Loucy (cell line): ENCODE measurements at regions not wholly inside any gene's neighbourhood (a gene's known extent, or its start where the extent isn't known, plus 50 kb on each side); places are given as distances from the start of the nearest gene placed in this dataset.

Experiments
- H2AFZ ChIP-seq: fragments of 200-600 bp; sonication (generic); 2 replicates; pipeline ENCODE4 v1.6.0; 2016; ENCODE audit warnings: antibody characterized with exemption, mild to moderate bottlenecking, low read length, moderate library complexity
- H3F3A ChIP-seq: fragments of 200-600 bp; 2 replicates; pipeline ENCODE4 v1.6.0; 2016; ENCODE audit warnings: antibody characterized with exemption, low read depth, mild to moderate bottlenecking
- H3K27me3 ChIP-seq: fragments of 200-600 bp; sonication (generic); 2 replicates; pipeline ENCODE4 v1.6.1; 2014; ENCODE audit warnings: low read length, mild to moderate bottlenecking; ENCODE audit not compliant: insufficient read depth, poor library complexity, severe bottlenecking
- H3K36me3 ChIP-seq: fragments of 200-600 bp; sonication (generic); 2 replicates; pipeline ENCODE4 v1.6.1; 2016; ENCODE audit warnings: low read length; ENCODE audit not compliant: insufficient read depth
- H3K4me1 ChIP-seq: fragments of 200-600 bp; sonication (generic); 2 replicates; pipeline ENCODE4 v1.5.1; 2014; ENCODE audit warnings: low read length, mild to moderate bottlenecking; ENCODE audit not compliant: insufficient read depth, poor library complexity, severe bottlenecking
- H3K4me2 ChIP-seq: fragments of 200-600 bp; sonication (generic); 2 replicates; pipeline ENCODE4 v1.6.0; 2014; ENCODE audit warnings: antibody characterized with exemption, low read length, low read depth, mild to moderate bottlenecking; ENCODE audit not compliant: poor library complexity, severe bottlenecking
- H3K4me3 ChIP-seq: fragments of 200-600 bp; sonication (generic); 2 replicates; pipeline ENCODE4 v1.5.1; 2014; ENCODE audit warnings: low read length, mild to moderate bottlenecking, mixed read lengths; ENCODE audit not compliant: poor library complexity, severe bottlenecking
- H3K79me2 ChIP-seq: fragments of 200-600 bp; sonication (generic); 2 replicates; pipeline ENCODE4 v1.6.1; 2014; ENCODE audit warnings: low read length; ENCODE audit not compliant: insufficient read depth
- H3K9ac ChIP-seq: fragments of 200-600 bp; sonication (generic); 2 replicates; pipeline ENCODE4 v1.6.0; 2014; ENCODE audit warnings: mild to moderate bottlenecking, low read depth, low read length, moderate library complexity; ENCODE audit not compliant: poor library complexity, severe bottlenecking
- H3K9me2 ChIP-seq: fragments of 200-600 bp; sonication (generic); replicated peaks from 2 replicates; pipeline ENCODE4 v1.6.1; 2016; ENCODE audit warnings: low read depth, low read length, mixed read lengths
- H3K9me3 ChIP-seq: fragments of 200-600 bp; sonication (generic); 2 replicates; pipeline ENCODE4 v1.6.1; 2014; ENCODE audit warnings: mild to moderate bottlenecking, antibody characterized with exemption, low read length, low read depth; ENCODE audit not compliant: insufficient read depth
- H4K20me1 ChIP-seq: fragments of 200-600 bp; sonication (generic); 2 replicates; pipeline ENCODE4 v1.6.0; 2014; ENCODE audit warnings: antibody characterized with exemption, low read length, mild to moderate bottlenecking; ENCODE audit not compliant: insufficient read depth, poor library complexity, severe bottlenecking
- EZH2phosphoT487 ChIP-seq: fragments of 200-600 bp; IDR thresholded peaks from 2 replicates; pipeline ENCODE4 v1.6.1; 2018; ENCODE audit warnings: antibody characterized with exemption, mild to moderate bottlenecking, moderate library complexity, borderline replicate concordance
- TF ChIP-seq, protein P1 (sequence below): fragments of 200-600 bp; sonication (generic); conservative IDR thresholded peaks from 2 replicates; pipeline ENCODE4 v1.5.1; 2014; ENCODE audit warnings: mild to moderate bottlenecking, antibody characterized with exemption, low read length

- Histone ChIP-seq H2AFZ (no peak overlapping the region), H4K20me1 (no peaks in the 10 kb centered on the region), H3K4me2 (no peak overlapping the region), H3K36me3 (no peaks in the 10 kb centered on the region), H3K9me3 (no peaks in the 10 kb centered on the region), H3K27me3 (no peaks in the 10 kb centered on the region), H3K4me3 (no peak overlapping the region), H3K9ac (no peak overlapping the region), H3F3A (no peaks in the 10 kb centered on the region), H3K4me1 (no peaks in the 10 kb centered on the region), H3K9me2 (no peaks in the 10 kb centered on the region), H3K79me2 (no peaks in the 10 kb centered on the region)
- TF ChIP-seq, protein P1, sequence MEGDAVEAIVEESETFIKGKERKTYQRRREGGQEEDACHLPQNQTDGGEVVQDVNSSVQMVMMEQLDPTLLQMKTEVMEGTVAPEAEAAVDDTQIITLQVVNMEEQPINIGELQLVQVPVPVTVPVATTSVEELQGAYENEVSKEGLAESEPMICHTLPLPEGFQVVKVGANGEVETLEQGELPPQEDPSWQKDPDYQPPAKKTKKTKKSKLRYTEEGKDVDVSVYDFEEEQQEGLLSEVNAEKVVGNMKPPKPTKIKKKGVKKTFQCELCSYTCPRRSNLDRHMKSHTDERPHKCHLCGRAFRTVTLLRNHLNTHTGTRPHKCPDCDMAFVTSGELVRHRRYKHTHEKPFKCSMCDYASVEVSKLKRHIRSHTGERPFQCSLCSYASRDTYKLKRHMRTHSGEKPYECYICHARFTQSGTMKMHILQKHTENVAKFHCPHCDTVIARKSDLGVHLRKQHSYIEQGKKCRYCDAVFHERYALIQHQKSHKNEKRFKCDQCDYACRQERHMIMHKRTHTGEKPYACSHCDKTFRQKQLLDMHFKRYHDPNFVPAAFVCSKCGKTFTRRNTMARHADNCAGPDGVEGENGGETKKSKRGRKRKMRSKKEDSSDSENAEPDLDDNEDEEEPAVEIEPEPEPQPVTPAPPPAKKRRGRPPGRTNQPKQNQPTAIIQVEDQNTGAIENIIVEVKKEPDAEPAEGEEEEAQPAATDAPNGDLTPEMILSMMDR = no peak
- no peak for TF ChIP-seq EZH2phosphoT487
These were observed 1166.8 kb upstream of the CITED2 start for GRCh38 chr6:140541288-140541687.

DNA sequence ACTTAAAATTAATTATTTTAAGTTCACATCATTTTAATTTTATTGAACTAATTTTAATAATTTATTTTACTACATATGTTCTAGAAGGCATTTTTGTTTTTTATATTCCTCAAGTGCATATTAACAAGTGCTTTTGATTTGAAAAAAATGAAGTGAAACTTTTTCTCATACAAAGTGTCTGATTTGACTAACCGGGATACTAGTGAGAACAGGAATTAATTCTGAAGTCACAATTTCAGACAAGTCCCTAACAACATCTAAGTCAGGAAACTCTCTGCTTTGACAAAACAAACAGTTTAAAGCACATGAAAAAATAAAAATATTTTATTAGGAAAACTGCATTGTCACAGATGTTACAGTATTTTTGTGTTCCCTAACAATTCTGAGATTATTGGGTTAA lies 1166.3 kb upstream of the CITED2 start:
- TF ChIP-seq, protein P1 = no peak
- TF ChIP-seq EZH2phosphoT487 = no peak
- no peak overlapping the region for H3K4me2 ChIP-seq
- H3K36me3 ChIP-seq = no peaks in the 10 kb centered on the region
- H2AFZ ChIP-seq = no peak overlapping the region
- H3K9me2 ChIP-seq = no peaks in the 10 kb centered on the region
- no peaks in the 10 kb centered on the region for H3F3A ChIP-seq
- no peaks in the 10 kb centered on the region for H3K4me1 ChIP-seq
- no peaks in the 10 kb centered on the region for H3K9me3 ChIP-seq
- H3K4me3 ChIP-seq = no peak overlapping the region
- H4K20me1 ChIP-seq = no peaks in the 10 kb centered on the region
- H3K9ac ChIP-seq = no peak overlapping the region
- H3K79me2 ChIP-seq = no peaks in the 10 kb centered on the region
- H3K27me3 ChIP-seq = no peaks in the 10 kb centered on the region

GRCh38 chr6:140538926-140539325 lies 1164.5 kb upstream of the CITED2 start:
- Histone ChIP-seq H3K79me2 (no peaks in the 10 kb centered on the region), H3K9me2 (no peaks in the 10 kb centered on the region), H3K36me3 (no peaks in the 10 kb centered on the region), H3K4me1 (no peaks in the 10 kb centered on the region), H3F3A (no peaks in the 10 kb centered on the region), H3K4me3 (no peak overlapping the region), H2AFZ (no peak overlapping the region), H3K9ac (no peak overlapping the region), H4K20me1 (no peaks in the 10 kb centered on the region), H3K9me3 (no peaks in the 10 kb centered on the region), H3K4me2 (no peak overlapping the region), H3K27me3 (no peaks in the 10 kb centered on the region)
- TF ChIP-seq EZH2phosphoT487 = no peak
- TF ChIP-seq, protein P1 = no peak
